Cardiac muscle cell (in vitro differentiated cells and primary cell): ENCODE measurements at regions not wholly inside any gene's neighbourhood (a gene's known extent, or its start where the extent isn't known, plus 50 kb on each side); places are given as distances from the start of the nearest gene placed in this dataset.

Source experiments
- DNase-seq, 2 donors: peaks; one replicate each; pipeline versions ENCODE4 v3.0.0 to v3.0.0-alpha.2; 2010 to 2017; ENCODE audit warnings: low read depth in 1 of 2, low spot score in 1 of 2
- H3K27ac ChIP-seq: fragments of 200-600 bp; sonication (generic); 2 replicates; pipeline ENCODE4 v1.5.1; 2016
- H3K27me3 ChIP-seq: fragments of 200-600 bp; sonication (generic); 2 replicates; pipeline ENCODE4 v1.6.0; 2016; ENCODE audit warnings: control low read depth
- H3K36me3 ChIP-seq: fragments of 200-600 bp; sonication (generic); 2 replicates; pipeline ENCODE4 v1.5.1; 2016; ENCODE audit warnings: control low read depth
- H3K4me1 ChIP-seq: fragments of 200-600 bp; sonication (generic); 2 replicates; pipeline ENCODE4 v1.8.1; 2017; ENCODE audit warnings: low read depth, mild to moderate bottlenecking, mixed run types
- H3K4me3 ChIP-seq: fragments of 200-600 bp; sonication (generic); 2 replicates; pipeline ENCODE4 v1.5.1; 2016; ENCODE audit warnings: mild to moderate bottlenecking
- H3K9me3 ChIP-seq: fragments of 200-600 bp; sonication (generic); 2 replicates; pipeline ENCODE4 v1.5.1; 2017; ENCODE audit warnings: low read depth, mild to moderate bottlenecking, control low read depth
- TF ChIP-seq, protein P1 (sequence below): IDR thresholded peaks from 2 replicates; pipeline ENCODE4 v1.5.1; 2012; ENCODE audit warnings: low read depth, mild to moderate bottlenecking, low read length

DNA sequence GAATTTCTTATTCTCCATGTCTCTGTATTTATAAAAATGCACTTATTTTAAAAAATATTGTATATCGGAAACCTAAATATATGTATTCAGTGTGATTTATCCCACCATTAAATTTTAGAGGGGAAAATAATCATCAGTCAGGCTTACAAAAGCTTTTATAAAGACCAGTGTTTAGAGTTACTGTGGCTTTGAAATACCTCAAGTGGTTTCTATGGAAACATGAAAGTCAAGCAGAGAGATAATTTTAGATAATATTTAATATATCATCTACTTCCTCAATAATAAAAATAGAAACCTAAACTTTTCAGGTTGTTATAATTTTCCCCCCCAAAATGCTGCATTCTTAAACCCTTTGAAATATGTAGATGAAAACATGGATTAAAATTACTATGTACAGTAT is 332.9 kb upstream of the PITX2 start:
- Histone ChIP-seq H3K27ac (no peak overlapping the region), H3K27me3 (no peaks in the 10 kb centered on the region), H3K4me1 (no peaks in the 10 kb centered on the region), H3K9me3 (no peaks in the 10 kb centered on the region), H3K36me3 (no peaks in the 10 kb centered on the region), H3K4me3 (no peak overlapping the region)
- DNase-seq, result no peak
- TF ChIP-seq, protein P1, sequence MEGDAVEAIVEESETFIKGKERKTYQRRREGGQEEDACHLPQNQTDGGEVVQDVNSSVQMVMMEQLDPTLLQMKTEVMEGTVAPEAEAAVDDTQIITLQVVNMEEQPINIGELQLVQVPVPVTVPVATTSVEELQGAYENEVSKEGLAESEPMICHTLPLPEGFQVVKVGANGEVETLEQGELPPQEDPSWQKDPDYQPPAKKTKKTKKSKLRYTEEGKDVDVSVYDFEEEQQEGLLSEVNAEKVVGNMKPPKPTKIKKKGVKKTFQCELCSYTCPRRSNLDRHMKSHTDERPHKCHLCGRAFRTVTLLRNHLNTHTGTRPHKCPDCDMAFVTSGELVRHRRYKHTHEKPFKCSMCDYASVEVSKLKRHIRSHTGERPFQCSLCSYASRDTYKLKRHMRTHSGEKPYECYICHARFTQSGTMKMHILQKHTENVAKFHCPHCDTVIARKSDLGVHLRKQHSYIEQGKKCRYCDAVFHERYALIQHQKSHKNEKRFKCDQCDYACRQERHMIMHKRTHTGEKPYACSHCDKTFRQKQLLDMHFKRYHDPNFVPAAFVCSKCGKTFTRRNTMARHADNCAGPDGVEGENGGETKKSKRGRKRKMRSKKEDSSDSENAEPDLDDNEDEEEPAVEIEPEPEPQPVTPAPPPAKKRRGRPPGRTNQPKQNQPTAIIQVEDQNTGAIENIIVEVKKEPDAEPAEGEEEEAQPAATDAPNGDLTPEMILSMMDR, result no peak

DNA sequence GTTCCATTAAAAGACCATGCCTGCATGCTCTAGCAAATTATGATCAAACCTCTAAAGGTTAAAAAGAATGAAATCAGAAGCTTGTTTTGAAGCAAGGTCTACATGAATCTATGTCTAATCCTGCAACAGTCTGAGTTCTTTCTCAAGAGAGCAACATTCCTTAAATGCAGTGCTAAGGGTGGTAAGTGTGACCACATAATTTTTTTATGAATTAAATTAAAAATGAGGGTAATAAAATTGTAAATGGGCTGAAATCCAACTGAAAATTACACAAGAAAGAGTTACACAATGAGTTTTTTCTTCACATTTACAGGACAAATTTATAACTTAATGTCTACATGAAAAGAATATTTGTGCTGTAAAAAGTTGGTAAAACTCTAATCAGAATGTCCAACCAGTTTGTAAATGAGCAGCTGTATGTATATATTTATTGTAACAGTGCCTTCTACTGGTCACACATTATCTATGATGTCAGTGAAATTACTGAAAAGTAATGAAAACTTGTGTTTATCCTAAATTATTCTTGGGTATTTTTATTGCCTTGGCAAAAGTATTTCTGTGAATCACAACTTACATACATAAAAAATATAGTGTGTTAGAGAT is 336.3 kb upstream of the PITX2 start:
- Histone ChIP-seq H3K27ac (no peak overlapping the region), H3K4me1 (no peaks in the 10 kb centered on the region), H3K27me3 (no peaks in the 10 kb centered on the region), H3K4me3 (no peak overlapping the region), H3K36me3 (no peaks in the 10 kb centered on the region), H3K9me3 (no peaks in the 10 kb centered on the region)
- peak in 1 of 2 donors; percentile 36 for DNase-seq
- TF ChIP-seq, protein P1, result peak; percentile 39

DNA sequence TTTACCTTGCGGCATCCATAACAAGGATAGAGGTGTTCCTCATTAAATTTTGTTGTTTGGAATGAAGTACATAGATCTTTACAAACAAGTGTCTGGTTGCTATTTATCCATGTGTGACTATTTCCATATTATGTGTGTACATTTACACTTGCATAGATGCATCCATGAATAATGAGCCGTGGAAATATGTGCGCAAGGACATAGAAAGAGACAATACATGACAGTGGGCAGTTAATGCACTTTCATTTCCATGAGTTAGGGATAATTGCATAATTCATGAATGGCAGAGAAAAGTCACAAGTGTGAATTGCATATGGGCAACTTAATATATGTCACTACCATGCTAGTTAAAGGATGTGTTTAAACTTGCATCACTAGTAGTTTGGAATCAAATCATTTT is 338.2 kb upstream of the PITX2 start:
- H3K4me1 ChIP-seq, result no peaks in the 10 kb centered on the region
- TF ChIP-seq, protein P1, result no peak
- no peaks in the 10 kb centered on the region for H3K36me3 ChIP-seq
- H3K27me3 ChIP-seq, result no peaks in the 10 kb centered on the region
- no peak overlapping the region for H3K27ac ChIP-seq
- H3K9me3 ChIP-seq, result no peaks in the 10 kb centered on the region
- no peak for DNase-seq
- H3K4me3 ChIP-seq, result no peak overlapping the region

DNA sequence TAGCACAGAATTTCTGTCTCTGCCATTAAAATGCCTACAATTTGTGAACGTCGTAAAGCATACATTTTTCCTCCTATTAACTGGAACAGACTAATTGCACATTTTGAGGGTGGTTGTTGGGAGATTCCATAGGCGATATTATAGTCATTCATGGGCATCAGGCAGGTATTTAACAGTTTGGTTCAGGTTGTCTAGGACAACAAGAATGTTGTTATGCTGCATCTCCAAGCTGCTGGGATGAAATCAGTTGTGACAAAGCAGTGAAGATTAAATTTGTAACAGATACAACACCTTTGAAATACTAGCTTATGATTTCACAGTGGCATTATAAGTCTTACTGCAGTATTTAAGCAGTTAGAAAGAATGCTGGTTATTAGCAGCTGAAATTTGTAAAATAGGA is 339.7 kb upstream of the PITX2 start:
- Histone ChIP-seq H3K27me3 (no peaks in the 10 kb centered on the region), H3K4me1 (no peaks in the 10 kb centered on the region), H3K4me3 (no peak overlapping the region), H3K36me3 (no peaks in the 10 kb centered on the region), H3K9me3 (no peaks in the 10 kb centered on the region), H3K27ac (no peak overlapping the region)
- TF ChIP-seq, protein P1, result no peak
- DNase-seq, result no peak

DNA sequence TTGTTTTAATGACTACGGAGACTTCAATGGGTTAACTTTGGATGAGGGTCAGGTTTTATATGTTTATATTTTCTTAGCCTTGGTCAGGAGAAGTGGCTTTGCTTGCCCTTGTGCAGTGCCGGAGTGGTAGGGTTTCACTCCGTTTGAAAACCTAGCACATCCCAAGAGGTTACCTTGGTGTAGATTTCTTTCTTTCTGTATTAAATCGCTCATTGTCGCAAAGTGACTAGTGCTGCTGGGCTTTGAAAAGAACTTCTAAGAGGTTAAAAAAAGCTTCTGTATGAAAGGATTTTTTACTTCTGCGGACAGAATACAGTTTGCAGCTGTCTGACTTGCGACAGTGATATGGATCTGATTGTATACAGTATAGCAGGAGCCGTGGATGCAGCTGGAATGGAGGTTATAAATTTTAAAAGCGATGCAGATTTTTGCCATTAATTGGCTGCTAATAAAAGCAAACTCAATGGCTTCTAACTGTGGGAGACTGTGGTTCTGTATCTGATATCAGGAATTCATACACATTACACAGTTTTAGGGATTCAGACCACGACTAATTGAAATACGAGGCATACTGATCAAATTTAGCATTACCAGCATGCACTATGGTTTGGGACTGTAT is 340.9 kb upstream of the PITX2 start:
- DNase-seq, result no peak
- no peaks in the 10 kb centered on the region for H3K27me3 ChIP-seq
- no peak overlapping the region for H3K4me3 ChIP-seq
- TF ChIP-seq, protein P1, result no peak
- no peaks in the 10 kb centered on the region for H3K9me3 ChIP-seq
- H3K4me1 ChIP-seq, result no peaks in the 10 kb centered on the region
- no peak overlapping the region for H3K27ac ChIP-seq
- H3K36me3 ChIP-seq, result no peaks in the 10 kb centered on the region
